ENCODE measurements at regions not wholly inside any gene's neighbourhood (a gene's known extent, or its start where the extent isn't known, plus 50 kb on each side); places are given as distances from the start of the nearest gene placed in this dataset.

DNA sequence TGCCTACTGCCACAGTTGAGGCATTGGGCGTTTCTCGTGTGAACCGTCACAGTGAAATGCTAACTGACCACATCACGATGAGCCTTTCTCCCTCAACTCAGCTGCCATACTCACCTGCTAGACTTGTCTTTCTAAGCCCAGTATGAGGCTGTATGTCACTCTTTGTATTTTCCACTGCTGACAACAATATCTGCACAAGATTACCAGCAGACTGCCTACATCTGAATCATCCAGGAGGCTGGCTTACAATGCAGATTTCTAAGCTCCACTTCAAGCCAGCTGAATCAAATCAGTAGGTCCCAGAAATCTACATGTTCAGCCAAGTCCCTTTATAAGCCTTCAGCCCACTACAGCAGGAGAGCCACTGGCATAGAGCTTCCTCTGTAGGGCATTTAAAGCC is 355.0 kb upstream of the DUSP10 start:
- TF ChIP-seq, protein P1, sequence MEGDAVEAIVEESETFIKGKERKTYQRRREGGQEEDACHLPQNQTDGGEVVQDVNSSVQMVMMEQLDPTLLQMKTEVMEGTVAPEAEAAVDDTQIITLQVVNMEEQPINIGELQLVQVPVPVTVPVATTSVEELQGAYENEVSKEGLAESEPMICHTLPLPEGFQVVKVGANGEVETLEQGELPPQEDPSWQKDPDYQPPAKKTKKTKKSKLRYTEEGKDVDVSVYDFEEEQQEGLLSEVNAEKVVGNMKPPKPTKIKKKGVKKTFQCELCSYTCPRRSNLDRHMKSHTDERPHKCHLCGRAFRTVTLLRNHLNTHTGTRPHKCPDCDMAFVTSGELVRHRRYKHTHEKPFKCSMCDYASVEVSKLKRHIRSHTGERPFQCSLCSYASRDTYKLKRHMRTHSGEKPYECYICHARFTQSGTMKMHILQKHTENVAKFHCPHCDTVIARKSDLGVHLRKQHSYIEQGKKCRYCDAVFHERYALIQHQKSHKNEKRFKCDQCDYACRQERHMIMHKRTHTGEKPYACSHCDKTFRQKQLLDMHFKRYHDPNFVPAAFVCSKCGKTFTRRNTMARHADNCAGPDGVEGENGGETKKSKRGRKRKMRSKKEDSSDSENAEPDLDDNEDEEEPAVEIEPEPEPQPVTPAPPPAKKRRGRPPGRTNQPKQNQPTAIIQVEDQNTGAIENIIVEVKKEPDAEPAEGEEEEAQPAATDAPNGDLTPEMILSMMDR (conservative IDR thresholded peaks at IDR 0.05; ENCODE audit: low read depth, low read length), result no peak
- Histone ChIP-seq H3K27ac (no peak overlapping the region), H3K4me2 (no peak overlapping the region), H3K79me2 (ENCODE audit: insufficient read depth, low read depth) (no peaks in the 10 kb centered on the region), H4K20me1 (ENCODE audit: insufficient read depth) (no peaks in the 10 kb centered on the region), H3K27me3 (ENCODE audit: insufficient read depth, low read depth) (no peaks in the 10 kb centered on the region), H3K4me3 (IDR thresholded peaks at IDR 0.05; ENCODE audit: insufficient read depth, low read depth, low read length) (no peak overlapping the region), H3K4me1 (ENCODE audit: low read depth, poor library complexity, severe bottlenecking) (no peaks in the 10 kb centered on the region), H3K9ac (no peak overlapping the region), H2AFZ (ENCODE audit: low read depth) (no peak overlapping the region), H3K36me3 (ENCODE audit: insufficient read depth) (no peaks in the 10 kb centered on the region)

GRCh38 chr1:222096476-222096772 is 354.5 kb upstream of the DUSP10 start:
- Histone ChIP-seq H3K27ac (no peak overlapping the region), H2AFZ (ENCODE audit: low read depth) (no peak overlapping the region), H3K9ac (no peak overlapping the region), H3K27me3 (ENCODE audit: insufficient read depth, low read depth) (no peaks in the 10 kb centered on the region), H3K4me2 (no peak overlapping the region), H3K4me1 (ENCODE audit: low read depth, poor library complexity, severe bottlenecking) (no peaks in the 10 kb centered on the region), H4K20me1 (ENCODE audit: insufficient read depth) (no peaks in the 10 kb centered on the region), H3K36me3 (ENCODE audit: insufficient read depth) (no peaks in the 10 kb centered on the region), H3K4me3 (IDR thresholded peaks at IDR 0.05; ENCODE audit: insufficient read depth, low read depth, low read length) (no peak overlapping the region), H3K79me2 (ENCODE audit: insufficient read depth, low read depth) (no peaks in the 10 kb centered on the region)
- TF ChIP-seq, protein P1 (conservative IDR thresholded peaks at IDR 0.05; ENCODE audit: low read depth, low read length), result peak; percentile 70

- Histone ChIP-seq H3K27ac (no peak overlapping the region), H3K4me2 (no peak overlapping the region)
These were observed 354.0 kb upstream of the DUSP10 start for GRCh38 chr1:222095606-222096475.

GRCh38 chr1:222093518-222093917 is 351.6 kb upstream of the DUSP10 start:
- Histone ChIP-seq H2AFZ (ENCODE audit: low read depth) (no peak overlapping the region), H3K4me1 (ENCODE audit: low read depth, poor library complexity, severe bottlenecking) (no peaks in the 10 kb centered on the region), H3K27me3 (ENCODE audit: insufficient read depth, low read depth) (no peaks in the 10 kb centered on the region), H4K20me1 (ENCODE audit: insufficient read depth) (no peaks in the 10 kb centered on the region), H3K27ac (no peak overlapping the region), H3K36me3 (ENCODE audit: insufficient read depth) (no peaks in the 10 kb centered on the region), H3K4me2 (no peak overlapping the region), H3K4me3 (IDR thresholded peaks at IDR 0.05; ENCODE audit: insufficient read depth, low read depth, low read length) (no peak overlapping the region), H3K9ac (no peak overlapping the region), H3K79me2 (ENCODE audit: insufficient read depth, low read depth) (no peaks in the 10 kb centered on the region)
- TF ChIP-seq, protein P1 (conservative IDR thresholded peaks at IDR 0.05; ENCODE audit: low read depth, low read length), result no peak

More at GRCh38 chr1:222095606-222096475, 354.0 kb upstream of the DUSP10 start:
- H3K36me3 ChIP-seq (ENCODE audit: insufficient read depth), result no peaks in the 10 kb centered on the region
- no peaks in the 10 kb centered on the region for H3K27me3 ChIP-seq (ENCODE audit: insufficient read depth, low read depth)
- no peak overlapping the region for H3K9ac ChIP-seq
- H2AFZ ChIP-seq (ENCODE audit: low read depth), result no peak overlapping the region
- H3K4me1 ChIP-seq (ENCODE audit: low read depth, poor library complexity, severe bottlenecking), result no peaks in the 10 kb centered on the region
- no peaks in the 10 kb centered on the region for H4K20me1 ChIP-seq (ENCODE audit: insufficient read depth)
- no peak overlapping the region for H3K4me3 ChIP-seq (IDR thresholded peaks at IDR 0.05; ENCODE audit: insufficient read depth, low read depth, low read length)
- TF ChIP-seq, protein P1 (conservative IDR thresholded peaks at IDR 0.05; ENCODE audit: low read depth, low read length), result peak; percentile 95
- no peaks in the 10 kb centered on the region for H3K79me2 ChIP-seq (ENCODE audit: insufficient read depth, low read depth)

Measured in KMS-11 (cell line).